Stimulated activated CD8-positive, alpha-beta memory T cell treated with anti-CD3 and anti-CD28 coated beads, Interleukin-7, amount 100 ng/mL, for 1 hour (primary cell): ENCODE measurements at regions not wholly inside any gene's neighbourhood (a gene's known extent, or its start where the extent isn't known, plus 50 kb on each side); places are given as distances from the start of the nearest gene placed in this dataset.

Experiments
- DNase-seq, 2 donors: peaks; one replicate each; pipeline ENCODE4 v3.0.0-alpha.2; 2020; ENCODE audit warnings: low read depth in 2 of 2

DNA sequence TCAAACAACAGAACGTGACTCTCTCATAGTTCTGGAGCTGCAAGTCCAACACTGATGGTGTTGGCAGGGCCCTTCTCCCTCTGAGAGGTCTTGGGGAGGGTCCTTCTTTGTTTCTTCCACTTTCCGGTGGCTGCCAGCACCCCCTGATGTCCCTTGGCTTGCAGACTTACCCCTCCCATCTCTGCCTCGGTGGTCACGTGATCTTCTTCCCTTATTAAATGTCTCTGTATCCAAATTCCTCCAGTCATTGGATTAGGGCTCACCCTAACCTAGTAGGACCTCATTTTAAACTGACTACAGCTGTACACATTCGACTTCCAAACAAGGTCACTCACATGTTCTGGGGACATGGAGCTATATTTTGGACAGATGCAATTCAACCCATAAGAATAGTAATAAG lies 780.6 kb upstream of the SALL3 start:
- DNase-seq: no peak

- DNase-seq: no peak
Measured at GRCh38 chr18:78199611-78200010, 780.0 kb upstream of the SALL3 start.

DNA sequence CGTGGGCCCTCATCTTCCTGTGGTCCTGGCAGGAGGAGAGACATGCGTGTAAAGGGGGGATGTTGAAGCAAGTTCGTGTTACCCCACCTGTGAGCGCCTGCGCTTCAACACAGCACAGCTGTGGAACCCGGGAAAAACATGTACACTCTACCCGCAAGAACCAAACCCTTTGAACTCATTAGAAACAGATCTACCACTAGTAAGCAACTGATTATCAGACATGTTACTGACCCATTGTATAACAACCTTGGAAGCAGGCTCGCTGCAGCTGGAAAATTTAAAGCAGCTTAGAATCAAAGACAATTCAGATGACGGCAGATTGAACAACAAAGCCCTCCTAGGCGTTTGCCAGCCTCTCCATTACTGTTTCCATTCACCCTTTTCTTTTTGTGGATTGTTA lies 771.7 kb upstream of the SALL3 start:
- DNase-seq: no peak

DNA sequence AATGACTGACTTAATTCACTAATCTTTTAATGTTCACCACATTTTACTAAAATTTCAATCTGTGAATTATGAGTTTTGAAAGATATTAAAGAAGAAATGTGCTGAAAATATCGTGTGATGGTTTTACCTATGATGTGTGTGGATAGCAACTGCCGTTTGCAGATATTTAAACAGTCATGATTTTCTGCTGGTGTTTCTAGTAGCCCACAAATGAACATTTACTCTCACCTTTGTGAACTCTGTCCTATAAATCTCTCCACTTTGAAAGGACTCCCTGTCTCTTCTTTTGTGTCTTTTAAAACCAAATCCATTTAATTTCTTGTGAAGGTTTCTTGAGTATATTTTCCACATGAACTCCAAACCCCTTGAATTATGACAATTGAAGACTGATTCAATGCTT lies 771.2 kb upstream of the SALL3 start:
- DNase-seq: no peak

DNA sequence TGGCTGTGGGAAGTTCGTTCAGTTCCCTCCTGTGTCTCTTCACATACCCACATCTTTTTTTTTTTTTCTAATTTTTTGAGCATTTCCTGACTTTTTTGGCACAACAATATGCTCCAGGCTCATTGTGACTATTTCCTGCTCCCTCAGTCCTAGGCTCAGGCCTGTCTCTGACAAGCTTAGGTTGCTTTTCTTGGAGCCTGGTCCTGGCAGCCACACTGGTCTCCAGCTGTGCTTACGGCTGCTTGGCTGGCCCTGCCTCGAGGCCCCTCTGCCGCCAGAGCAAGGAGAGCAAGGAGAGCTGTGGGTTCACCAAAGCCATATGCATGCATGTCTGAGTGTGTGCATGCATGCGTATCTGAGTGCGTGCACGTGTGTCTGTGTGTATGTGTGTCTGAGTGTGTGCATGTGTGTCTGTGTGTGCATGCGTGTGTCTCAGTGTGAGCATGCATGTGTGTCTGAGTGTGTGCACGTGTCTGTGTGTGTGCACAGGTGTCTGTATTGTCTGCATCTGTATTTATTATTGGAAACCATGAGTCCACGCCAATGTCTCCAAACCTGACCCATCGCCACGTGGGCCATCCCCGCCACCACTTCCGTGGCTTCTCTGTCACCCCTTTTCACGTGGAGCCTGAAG lies 766.1 kb upstream of the SALL3 start:
- DNase-seq: no peak

- no peak for DNase-seq
Measured at GRCh38 chr18:78221496-78221895, 758.1 kb upstream of the SALL3 start.

- DNase-seq: no peak
Measured at GRCh38 chr18:78228974-78229373, 750.6 kb upstream of the SALL3 start.

- no peak for DNase-seq
Measured at GRCh38 chr18:78230911-78231310, 748.7 kb upstream of the SALL3 start.

GRCh38 chr18:78232196-78232595 lies 747.4 kb upstream of the SALL3 start:
- no peak for DNase-seq

GRCh38 chr18:78237864-78238263 lies 741.8 kb upstream of the SALL3 start:
- no peak for DNase-seq

DNA sequence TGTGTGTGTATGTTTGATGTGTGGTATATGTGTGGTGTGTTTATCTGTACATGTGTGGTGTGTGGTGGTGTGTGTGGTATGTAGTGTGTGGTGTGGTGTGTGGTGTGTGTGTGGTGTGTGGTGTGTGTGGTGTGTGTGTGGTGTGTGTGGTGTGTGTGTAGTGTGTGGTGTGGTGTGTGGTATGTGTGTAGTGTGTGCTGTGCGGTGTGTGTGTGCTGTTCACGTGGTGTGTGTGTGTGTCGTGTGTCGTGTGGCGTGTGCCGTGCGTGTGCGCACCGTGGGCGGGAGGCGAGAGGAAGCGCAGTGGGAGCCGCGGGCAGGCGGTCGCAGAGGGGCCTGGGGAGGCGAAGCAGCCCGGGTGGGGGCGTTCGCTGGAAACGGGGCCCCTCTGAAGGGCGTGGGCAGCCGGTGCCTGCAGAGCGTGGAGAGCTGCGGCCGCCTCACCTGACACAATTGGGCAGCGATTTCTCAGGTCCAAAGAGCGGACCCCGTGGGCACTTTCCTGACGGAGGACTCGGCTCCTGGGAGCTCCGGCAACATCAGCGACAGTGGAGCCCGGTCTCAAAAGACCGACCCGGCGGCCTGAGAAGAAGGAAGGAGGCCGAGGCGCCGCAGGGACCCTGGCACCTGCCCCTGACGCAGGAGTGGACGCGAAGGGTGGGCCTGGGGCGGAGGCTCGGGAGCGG lies 741.1 kb upstream of the SALL3 start:
- DNase-seq: no peak

DNA sequence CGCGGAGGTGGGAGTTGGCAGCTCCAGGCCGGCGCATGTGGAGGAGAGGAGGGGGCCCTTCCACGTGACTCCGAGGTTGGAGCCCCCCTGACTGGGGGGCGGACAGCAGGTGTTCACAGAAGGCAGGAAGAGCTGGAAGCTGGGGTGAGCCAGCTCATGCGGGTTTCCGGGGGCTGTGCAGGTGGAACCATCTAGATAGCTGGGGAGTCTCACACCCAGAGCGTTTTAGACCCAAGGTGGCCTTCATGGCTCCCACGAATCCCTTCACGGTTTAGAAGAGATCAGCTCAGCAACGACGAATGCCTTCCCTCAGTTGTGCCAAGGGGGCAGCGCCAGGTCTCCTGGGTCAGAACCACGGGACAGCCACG lies 740.5 kb upstream of the SALL3 start:
- no peak for DNase-seq

GRCh38 chr18:78240101-78240500 lies 739.5 kb upstream of the SALL3 start:
- DNase-seq: no peak

- no peak for DNase-seq
Measured at GRCh38 chr18:78240627-78241252, 738.9 kb upstream of the SALL3 start.

- no peak for DNase-seq
Measured at GRCh38 chr18:78241535-78242253, 737.9 kb upstream of the SALL3 start.

DNA sequence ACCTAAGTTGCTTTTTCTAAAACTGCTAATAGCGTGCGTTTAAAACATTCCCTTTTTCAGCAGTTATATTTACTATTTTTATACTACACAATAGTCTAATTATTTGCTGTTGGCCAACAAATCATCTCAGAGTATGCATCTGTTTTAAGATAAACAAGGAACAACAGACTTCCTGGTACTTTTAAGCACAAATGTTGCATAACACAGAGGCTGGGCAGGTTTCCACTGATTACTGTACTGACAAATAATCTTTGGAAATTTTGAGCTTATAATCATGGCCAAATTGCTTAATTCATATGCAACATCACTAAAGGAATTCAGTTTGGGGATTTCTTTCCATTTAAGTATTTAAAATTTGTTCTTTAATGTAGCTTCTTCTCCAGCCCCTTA lies 737.4 kb upstream of the SALL3 start:
- DNase-seq: no peak

GRCh38 chr18:78242806-78243205 lies 736.8 kb upstream of the SALL3 start:
- DNase-seq: no peak

DNA sequence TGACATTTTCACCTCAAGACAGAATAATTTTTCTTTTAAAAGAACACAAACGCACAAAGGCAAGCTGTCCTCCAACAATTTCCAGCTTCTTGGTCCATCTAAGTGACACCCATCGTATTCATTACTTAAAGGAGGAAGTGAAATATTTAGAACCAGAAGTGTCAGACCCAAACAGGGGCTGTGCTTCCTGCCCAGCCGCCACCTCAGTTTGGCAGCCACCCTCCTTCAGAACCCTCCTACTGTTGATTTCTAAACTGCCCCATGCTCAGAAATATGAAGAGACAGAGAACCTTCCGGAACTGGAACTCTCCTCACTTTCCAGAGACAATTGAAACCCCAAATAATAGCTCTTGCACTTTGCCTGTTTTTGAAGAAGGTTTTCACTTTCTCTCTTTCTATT lies 734.8 kb upstream of the SALL3 start:
- no peak for DNase-seq

GRCh38 chr18:78245451-78245850 lies 734.2 kb upstream of the SALL3 start:
- no peak for DNase-seq

DNA sequence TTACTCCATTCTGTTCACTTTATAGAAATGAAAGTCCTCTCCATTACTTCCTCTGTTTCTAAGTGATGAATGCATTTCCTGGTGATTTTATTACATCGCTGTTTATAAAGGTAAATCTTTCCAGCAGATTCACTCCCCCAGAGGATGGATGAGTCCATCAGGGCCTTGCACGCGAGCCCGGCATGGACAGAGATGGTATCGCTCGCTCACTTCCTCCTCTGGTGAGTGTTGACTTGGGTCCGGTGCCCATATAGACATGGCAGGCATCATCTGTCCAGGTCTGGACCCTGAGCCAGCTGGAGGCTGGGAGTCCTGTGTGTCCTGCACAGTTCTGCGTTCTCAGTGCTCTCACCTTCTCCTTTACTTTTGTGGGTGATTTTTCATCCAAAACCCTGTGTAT lies 733.6 kb upstream of the SALL3 start:
- DNase-seq: no peak

DNA sequence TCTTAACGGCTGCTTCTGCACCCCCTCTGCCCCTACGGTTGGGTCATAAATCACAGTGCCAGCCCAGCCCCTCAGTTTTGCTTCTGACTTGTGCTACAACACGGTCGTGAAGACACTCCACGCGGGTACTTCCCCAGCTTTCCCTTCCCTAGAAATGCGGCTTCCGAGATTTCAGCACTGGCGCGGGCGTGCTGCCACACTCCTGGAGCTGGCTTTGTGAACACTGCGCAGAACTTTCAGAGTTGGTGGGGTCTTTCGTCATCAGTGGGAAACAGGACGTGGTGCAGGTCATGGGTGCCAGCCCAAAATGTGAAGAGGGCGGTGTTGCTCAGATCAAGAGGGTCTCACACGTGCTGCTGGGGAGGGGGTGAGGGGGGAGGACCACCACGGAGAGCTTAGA lies 733.0 kb upstream of the SALL3 start:
- DNase-seq: no peak

DNA sequence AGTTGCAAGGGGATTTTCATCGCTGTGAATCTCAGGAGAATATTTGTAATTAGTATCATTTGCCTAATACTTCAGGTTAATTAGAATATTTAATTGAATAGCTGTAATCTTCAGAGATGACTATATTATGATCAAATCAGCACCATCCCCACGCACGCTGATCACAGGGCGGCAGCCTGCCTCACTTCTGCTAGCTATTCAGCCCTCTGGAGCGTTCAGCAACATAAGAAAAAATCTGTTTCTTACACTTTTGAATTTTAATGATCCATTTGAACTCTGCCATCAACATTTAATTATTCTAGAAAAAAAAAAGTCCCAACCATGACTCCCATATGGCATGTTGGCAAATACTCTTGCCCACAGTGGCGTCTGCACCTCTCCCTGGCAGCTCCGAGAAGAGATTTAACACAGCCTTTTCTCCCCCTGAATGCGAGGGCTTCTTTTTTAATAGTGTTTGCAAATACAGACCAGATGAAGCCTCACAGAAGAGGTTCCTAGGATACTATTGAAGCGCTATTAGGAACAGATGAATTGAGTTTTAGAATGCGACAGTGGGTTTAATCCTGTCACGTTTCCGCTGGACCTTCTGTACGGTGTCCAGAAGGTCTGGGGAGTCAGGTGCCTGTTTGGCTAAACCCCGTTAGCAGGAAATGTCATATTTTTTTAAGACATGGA lies 731.9 kb upstream of the SALL3 start:
- DNase-seq: no peak
